ENCODE measurements at regions not wholly inside any gene's neighbourhood (a gene's known extent, or its start where the extent isn't known, plus 50 kb on each side); places are given as distances from the start of the nearest gene placed in this dataset.

DNA sequence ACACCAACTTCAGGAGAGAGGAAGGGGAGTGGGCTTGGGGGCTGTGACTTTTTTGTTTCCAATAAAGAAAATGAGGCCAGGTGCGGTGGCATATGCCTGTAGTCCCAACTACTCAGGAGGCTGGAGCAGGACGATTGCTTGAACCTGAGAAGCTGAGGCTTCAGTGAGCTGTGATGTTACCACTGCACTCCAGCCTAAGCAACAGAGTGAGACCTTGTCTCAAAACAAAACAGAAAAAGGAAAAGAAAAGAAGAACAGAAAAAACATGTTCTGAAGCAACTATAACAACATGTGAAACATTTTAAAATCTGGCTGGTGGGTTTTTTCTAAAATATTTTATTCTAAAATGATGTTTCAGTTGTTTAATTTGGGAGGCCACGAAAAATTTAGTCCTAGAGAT, 554.0 kb upstream of the ZFHX3 start:
- Histone ChIP-seq H3K4me3 (replicated peaks in 1 of 4; ENCODE audit: control extremely low read depth in 1 of 4, insufficient read depth in 1 of 4, low read depth in 3 of 4, low read length in 4 of 4) (no peak overlapping the region), H3K36me3 (ENCODE audit: control insufficient read depth, insufficient read depth, low read length) (no peaks in the 10 kb centered on the region), H3K79me2 (ENCODE audit: control insufficient read depth, insufficient read depth, low read length) (no peaks in the 10 kb centered on the region), H2AFZ (ENCODE audit: low read length) (no peak overlapping the region), H3K9ac (ENCODE audit: insufficient read depth, low read length) (no peak overlapping the region), H4K20me1 (ENCODE audit: control insufficient read depth, extremely low read depth, insufficient read depth, low read length) (no peaks in the 10 kb centered on the region), H3K9me3 (ENCODE audit: control insufficient read depth, insufficient read depth, low read depth, low read length) (no peaks in the 10 kb centered on the region), H3K27me3 (ENCODE audit: control insufficient read depth, insufficient read depth, low read length) (no peaks in the 10 kb centered on the region), H3K4me1 (ENCODE audit: control insufficient read depth, extremely low read depth, insufficient read depth, low read length) (no peaks in the 10 kb centered on the region), H3K4me2 (ENCODE audit: extremely low read depth, insufficient read depth, low read length) (no peak overlapping the region), H3K27ac (ENCODE audit: insufficient read depth, low read length) (no peak overlapping the region)
- no peak for DNase-seq (ENCODE audit: low read depth in 2 of 2)
- TF ChIP-seq EZH2 (IDR thresholded peaks at IDR 0.05; ENCODE audit: low read length, missing control alignments), result no peak
- TF ChIP-seq, protein P1, sequence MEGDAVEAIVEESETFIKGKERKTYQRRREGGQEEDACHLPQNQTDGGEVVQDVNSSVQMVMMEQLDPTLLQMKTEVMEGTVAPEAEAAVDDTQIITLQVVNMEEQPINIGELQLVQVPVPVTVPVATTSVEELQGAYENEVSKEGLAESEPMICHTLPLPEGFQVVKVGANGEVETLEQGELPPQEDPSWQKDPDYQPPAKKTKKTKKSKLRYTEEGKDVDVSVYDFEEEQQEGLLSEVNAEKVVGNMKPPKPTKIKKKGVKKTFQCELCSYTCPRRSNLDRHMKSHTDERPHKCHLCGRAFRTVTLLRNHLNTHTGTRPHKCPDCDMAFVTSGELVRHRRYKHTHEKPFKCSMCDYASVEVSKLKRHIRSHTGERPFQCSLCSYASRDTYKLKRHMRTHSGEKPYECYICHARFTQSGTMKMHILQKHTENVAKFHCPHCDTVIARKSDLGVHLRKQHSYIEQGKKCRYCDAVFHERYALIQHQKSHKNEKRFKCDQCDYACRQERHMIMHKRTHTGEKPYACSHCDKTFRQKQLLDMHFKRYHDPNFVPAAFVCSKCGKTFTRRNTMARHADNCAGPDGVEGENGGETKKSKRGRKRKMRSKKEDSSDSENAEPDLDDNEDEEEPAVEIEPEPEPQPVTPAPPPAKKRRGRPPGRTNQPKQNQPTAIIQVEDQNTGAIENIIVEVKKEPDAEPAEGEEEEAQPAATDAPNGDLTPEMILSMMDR (conservative IDR thresholded peaks at IDR 0.05 in 1 of 2, IDR thresholded peaks at IDR 0.05 in 1 of 2; ENCODE audit: low read depth in 1 of 2, low read length in 2 of 2), result no peak

DNA sequence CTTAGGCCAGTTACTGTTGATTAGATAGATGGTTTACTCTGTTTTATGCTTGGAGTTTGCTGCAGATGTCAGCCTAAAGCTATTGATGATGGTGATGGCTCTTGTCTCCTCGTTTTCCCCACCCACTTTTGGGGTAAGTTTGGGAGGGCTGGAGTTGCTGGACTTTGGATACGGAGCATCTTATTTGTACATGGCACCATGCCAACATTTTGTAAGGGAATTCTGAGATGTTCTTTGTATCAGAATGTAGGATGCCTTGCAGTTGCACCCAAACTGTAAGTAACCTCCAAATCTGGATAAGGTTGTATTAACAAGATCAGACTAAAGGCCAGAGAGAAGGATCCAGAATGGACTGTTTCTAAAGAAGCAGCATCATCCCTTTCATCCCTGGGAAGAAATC, 551.9 kb upstream of the ZFHX3 start:
- Histone ChIP-seq H3K36me3 (ENCODE audit: control insufficient read depth, insufficient read depth, low read length) (no peaks in the 10 kb centered on the region), H3K4me1 (ENCODE audit: control insufficient read depth, extremely low read depth, insufficient read depth, low read length) (no peaks in the 10 kb centered on the region), H2AFZ (ENCODE audit: low read length) (no peak overlapping the region), H3K4me2 (ENCODE audit: extremely low read depth, insufficient read depth, low read length) (no peak overlapping the region), H4K20me1 (ENCODE audit: control insufficient read depth, extremely low read depth, insufficient read depth, low read length) (no peaks in the 10 kb centered on the region), H3K27me3 (ENCODE audit: control insufficient read depth, insufficient read depth, low read length) (no peaks in the 10 kb centered on the region), H3K9ac (ENCODE audit: insufficient read depth, low read length) (no peak overlapping the region), H3K79me2 (ENCODE audit: control insufficient read depth, insufficient read depth, low read length) (no peaks in the 10 kb centered on the region), H3K27ac (ENCODE audit: insufficient read depth, low read length) (no peak overlapping the region), H3K9me3 (ENCODE audit: control insufficient read depth, insufficient read depth, low read depth, low read length) (no peaks in the 10 kb centered on the region), H3K4me3 (replicated peaks in 1 of 4; ENCODE audit: control extremely low read depth in 1 of 4, insufficient read depth in 1 of 4, low read depth in 3 of 4, low read length in 4 of 4) (no peak overlapping the region)
- no peak for DNase-seq (ENCODE audit: low read depth in 2 of 2)
- TF ChIP-seq, protein P1 (conservative IDR thresholded peaks at IDR 0.05 in 1 of 2, IDR thresholded peaks at IDR 0.05 in 1 of 2; ENCODE audit: low read depth in 1 of 2, low read length in 2 of 2), result no peak
- TF ChIP-seq EZH2 (IDR thresholded peaks at IDR 0.05; ENCODE audit: low read length, missing control alignments), result no peak

DNA sequence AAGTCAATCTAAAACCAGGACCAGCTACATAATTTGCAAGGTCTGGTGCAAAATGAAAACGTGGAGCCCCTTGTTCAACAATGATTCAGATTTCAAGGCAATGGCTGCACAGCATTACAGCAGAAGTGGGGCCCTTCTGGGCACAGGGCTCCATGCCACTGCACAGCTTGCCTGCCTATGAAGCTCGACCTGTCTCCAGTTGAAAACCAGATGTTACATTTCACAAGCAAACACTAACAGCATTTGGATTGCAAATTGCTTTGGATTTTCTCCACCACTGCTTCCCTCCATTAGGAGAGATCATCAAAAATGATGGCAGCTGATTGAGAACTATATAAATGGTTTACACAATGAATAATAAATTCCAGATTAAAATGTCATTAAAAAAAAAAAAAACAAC, 551.4 kb upstream of the ZFHX3 start:
- DNase-seq (ENCODE audit: low read depth in 2 of 2), result peak in 1 of 2 donors; percentile 15
- no peak overlapping the region for H3K4me3 ChIP-seq (replicated peaks in 1 of 4; ENCODE audit: control extremely low read depth in 1 of 4, insufficient read depth in 1 of 4, low read depth in 3 of 4, low read length in 4 of 4)
- H3K9ac ChIP-seq (ENCODE audit: insufficient read depth, low read length), result no peak overlapping the region
- no peaks in the 10 kb centered on the region for H3K27me3 ChIP-seq (ENCODE audit: control insufficient read depth, insufficient read depth, low read length)
- H3K27ac ChIP-seq (ENCODE audit: insufficient read depth, low read length), result no peak overlapping the region
- TF ChIP-seq, protein P1 (conservative IDR thresholded peaks at IDR 0.05 in 1 of 2, IDR thresholded peaks at IDR 0.05 in 1 of 2; ENCODE audit: low read depth in 1 of 2, low read length in 2 of 2), result no peak
- TF ChIP-seq EZH2 (IDR thresholded peaks at IDR 0.05; ENCODE audit: low read length, missing control alignments), result no peak
- H3K79me2 ChIP-seq (ENCODE audit: control insufficient read depth, insufficient read depth, low read length), result no peaks in the 10 kb centered on the region
- H4K20me1 ChIP-seq (ENCODE audit: control insufficient read depth, extremely low read depth, insufficient read depth, low read length), result no peaks in the 10 kb centered on the region
- no peaks in the 10 kb centered on the region for H3K9me3 ChIP-seq (ENCODE audit: control insufficient read depth, insufficient read depth, low read depth, low read length)
- H3K4me1 ChIP-seq (ENCODE audit: control insufficient read depth, extremely low read depth, insufficient read depth, low read length), result no peaks in the 10 kb centered on the region
- no peaks in the 10 kb centered on the region for H3K36me3 ChIP-seq (ENCODE audit: control insufficient read depth, insufficient read depth, low read length)
- H3K4me2 ChIP-seq (ENCODE audit: extremely low read depth, insufficient read depth, low read length), result no peak overlapping the region
- no peak overlapping the region for H2AFZ ChIP-seq (ENCODE audit: low read length)

Data from fibroblast of lung (primary cell).